ENCODE measurements at regions not wholly inside any gene's neighbourhood (a gene's known extent, or its start where the extent isn't known, plus 50 kb on each side); places are given as distances from the start of the nearest gene placed in this dataset.

GRCh38 chr22:26958378-26958777, 301.0 kb downstream of the MIAT start:
- TF ChIP-seq REST (IDR thresholded peaks at IDR 0.05; ENCODE audit: insufficient read depth in 1 of 2, low read depth in 2 of 2, low read length in 2 of 2) (no peak), TAF1 (IDR thresholded peaks at IDR 0.05; ENCODE audit: borderline replicate concordance, insufficient read depth, low read length) (no peak)

Data from PFSK-1 (cell line).